A673 (cell line): ENCODE measurements at regions not wholly inside any gene's neighbourhood (a gene's known extent, or its start where the extent isn't known, plus 50 kb on each side); places are given as distances from the start of the nearest gene placed in this dataset.

Experiments
- CTCF ChIP-seq: fragments of 300-800, 200-600 bp; sonication (generic); conservative IDR thresholded peaks from 2 replicates; pipeline ENCODE4 v1.5.1; 2017; ENCODE audit warnings: low read depth, mild to moderate bottlenecking, antibody characterized with exemption, low read length, moderate library complexity, mixed read lengths
- EZH2 ChIP-seq: fragments of 200-600 bp; sonication (generic); IDR thresholded peaks from 2 replicates; pipeline ENCODE4 v1.6.1; 2017; ENCODE audit warnings: borderline replicate concordance, low read depth, mild to moderate bottlenecking, mixed read lengths, antibody characterized with exemption, low read length; ENCODE audit not compliant: poor library complexity, severe bottlenecking

GRCh38 chr4:147381749-147382148, 99.1 kb upstream of the EDNRA start:
- TF ChIP-seq CTCF = no peak
- TF ChIP-seq EZH2 = no peak
